ENCODE measurements at regions not wholly inside any gene's neighbourhood (a gene's known extent, or its start where the extent isn't known, plus 50 kb on each side); places are given as distances from the start of the nearest gene placed in this dataset.

DNA sequence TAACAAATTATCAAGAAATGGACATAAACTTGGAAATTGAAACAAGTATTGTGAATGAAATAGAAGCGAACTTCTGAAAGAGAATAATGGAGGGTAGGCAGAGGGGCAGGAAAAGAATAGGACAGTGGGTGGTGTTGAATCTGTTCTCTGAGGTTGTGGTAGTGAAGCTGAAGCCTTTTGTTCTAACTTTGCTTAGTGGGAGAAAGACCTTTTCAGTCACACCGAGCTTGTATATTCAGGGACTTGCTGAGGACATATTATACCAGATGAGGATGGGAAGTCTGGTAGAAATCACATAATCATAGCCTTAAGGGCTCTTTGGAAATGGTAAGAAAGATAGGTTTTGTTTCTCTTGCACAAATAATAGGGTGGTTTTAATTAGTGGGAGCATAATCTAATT lies 115.4 kb upstream of the NDST4 start:
- intact Hi-C loops (cut with micrococcal nuclease; ENCODE audit: unreplicated experiment) (no loop called here), in situ Hi-C loops (cut with HindIII; ENCODE audit: extremely low pct_ligation_motif_present, low pct_unique_long_range_greater_than_20kb) (no loop called here)
- H3K9ac ChIP-seq (ENCODE audit: insufficient read depth, low read depth, low read length) = no peak overlapping the region
- no peaks in the 10 kb centered on the region for H4K20me1 ChIP-seq (ENCODE audit: insufficient read depth, low read length)
- H3K4me2 ChIP-seq (ENCODE audit: low read depth, low read length) = no peak overlapping the region
- DNase-seq (ENCODE audit: low spot score) (no peak), FAIRE-seq (no peak), ATAC-seq (no peak)
- ChIA-PET CTCF (ENCODE audit: low intra/inter-chr PET ratio, low total read pairs) (no interaction called here), POLR2A (no interaction called here)
- BruUV-seq (replicated peaks) = no TSS peak
- no peak overlapping the region for H3K4me3 ChIP-seq (replicated peaks in 1 of 3; ENCODE audit: insufficient read depth in 1 of 3, low read depth in 2 of 3, low read length in 3 of 3)
- WGBS (ENCODE audit: low lambda C conversion rate) = 7% methylated on average over 2 of the region's 2 CpGs
- H3K9me3 ChIP-seq (ENCODE audit: low read length) = no peaks in the 10 kb centered on the region
- H2AFZ ChIP-seq (ENCODE audit: low read length) = no peak overlapping the region
- no peaks in the 10 kb centered on the region; a peak in 1 of 5 replicates for H3K27me3 ChIP-seq (ENCODE audit: control insufficient read depth in 1 of 2, insufficient read depth in 2 of 2, low read length in 2 of 2)
- H3K36me3 ChIP-seq (replicated peaks in 1 of 2; ENCODE audit: control insufficient read depth in 1 of 2, insufficient read depth in 2 of 2, low read length in 2 of 2) = no peaks in the 10 kb centered on the region
- no peaks in the 10 kb centered on the region for H3K79me2 ChIP-seq (ENCODE audit: insufficient read depth, low read length)
- no peak overlapping the region for H3K27ac ChIP-seq (ENCODE audit: extremely low read length, insufficient read depth, low read length)
- TF ChIP-seq, protein P1, sequence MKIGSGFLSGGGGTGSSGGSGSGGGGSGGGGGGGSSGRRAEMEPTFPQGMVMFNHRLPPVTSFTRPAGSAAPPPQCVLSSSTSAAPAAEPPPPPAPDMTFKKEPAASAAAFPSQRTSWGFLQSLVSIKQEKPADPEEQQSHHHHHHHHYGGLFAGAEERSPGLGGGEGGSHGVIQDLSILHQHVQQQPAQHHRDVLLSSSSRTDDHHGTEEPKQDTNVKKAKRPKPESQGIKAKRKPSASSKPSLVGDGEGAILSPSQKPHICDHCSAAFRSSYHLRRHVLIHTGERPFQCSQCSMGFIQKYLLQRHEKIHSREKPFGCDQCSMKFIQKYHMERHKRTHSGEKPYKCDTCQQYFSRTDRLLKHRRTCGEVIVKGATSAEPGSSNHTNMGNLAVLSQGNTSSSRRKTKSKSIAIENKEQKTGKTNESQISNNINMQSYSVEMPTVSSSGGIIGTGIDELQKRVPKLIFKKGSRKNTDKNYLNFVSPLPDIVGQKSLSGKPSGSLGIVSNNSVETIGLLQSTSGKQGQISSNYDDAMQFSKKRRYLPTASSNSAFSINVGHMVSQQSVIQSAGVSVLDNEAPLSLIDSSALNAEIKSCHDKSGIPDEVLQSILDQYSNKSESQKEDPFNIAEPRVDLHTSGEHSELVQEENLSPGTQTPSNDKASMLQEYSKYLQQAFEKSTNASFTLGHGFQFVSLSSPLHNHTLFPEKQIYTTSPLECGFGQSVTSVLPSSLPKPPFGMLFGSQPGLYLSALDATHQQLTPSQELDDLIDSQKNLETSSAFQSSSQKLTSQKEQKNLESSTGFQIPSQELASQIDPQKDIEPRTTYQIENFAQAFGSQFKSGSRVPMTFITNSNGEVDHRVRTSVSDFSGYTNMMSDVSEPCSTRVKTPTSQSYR (CRISPR knock-in tag; IDR thresholded peaks at IDR 0.05; ENCODE audit: borderline replicate concordance) = no peak
- TF ChIP-seq POLR2A (IDR thresholded peaks at IDR 0.05; ENCODE audit: insufficient read depth in 1 of 2, low read depth in 2 of 2, low read length in 2 of 2) = no peak
- no peak for TF ChIP-seq GATA4 (IDR thresholded peaks at IDR 0.05; ENCODE audit: borderline replicate concordance, low read depth)
- H3K4me1 ChIP-seq (ENCODE audit: insufficient read depth, low read length) = no peaks in the 10 kb centered on the region

DNA sequence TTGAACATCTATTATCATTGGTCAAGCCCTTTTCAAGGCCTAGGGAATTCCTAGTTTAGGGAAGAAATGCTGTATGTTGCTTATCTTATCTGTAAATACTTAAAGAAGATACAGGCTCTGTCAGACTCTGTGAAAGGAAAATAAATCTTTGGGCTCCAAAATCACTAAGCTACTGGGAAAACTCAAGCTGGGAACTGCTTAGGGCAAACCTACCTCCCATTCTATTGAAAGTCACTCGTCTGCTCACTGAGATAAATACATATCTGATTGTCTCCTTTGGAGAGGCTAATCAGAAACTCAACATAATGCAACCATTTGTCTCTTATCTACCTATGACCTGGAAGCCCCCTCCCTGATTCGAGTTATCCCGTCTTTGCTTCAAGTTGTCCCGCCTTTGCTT lies 108.6 kb upstream of the NDST4 start:
- ATAC-seq (no peak), FAIRE-seq (no peak), DNase-seq (ENCODE audit: low spot score) (no peak)
- no TSS peak for BruUV-seq (replicated peaks)
- H3K79me2 ChIP-seq (ENCODE audit: insufficient read depth, low read length) = no peaks in the 10 kb centered on the region
- H3K27me3 ChIP-seq (ENCODE audit: control insufficient read depth in 1 of 2, insufficient read depth in 2 of 2, low read length in 2 of 2) = no peaks in the 10 kb centered on the region
- no peaks in the 10 kb centered on the region for H3K9me3 ChIP-seq (ENCODE audit: low read length)
- H4K20me1 ChIP-seq (ENCODE audit: insufficient read depth, low read length) = no peaks in the 10 kb centered on the region
- no peak overlapping the region for H2AFZ ChIP-seq (ENCODE audit: low read length)
- H3K36me3 ChIP-seq (replicated peaks in 1 of 2; ENCODE audit: control insufficient read depth in 1 of 2, insufficient read depth in 2 of 2, low read length in 2 of 2) = no peaks in the 10 kb centered on the region
- no peaks in the 10 kb centered on the region for H3K4me1 ChIP-seq (ENCODE audit: insufficient read depth, low read length)
- H3K9ac ChIP-seq (ENCODE audit: insufficient read depth, low read depth, low read length) = no peak overlapping the region
- H3K4me3 ChIP-seq (replicated peaks in 1 of 3; ENCODE audit: insufficient read depth in 1 of 3, low read depth in 2 of 3, low read length in 3 of 3) = no peak overlapping the region
- WGBS (ENCODE audit: low lambda C conversion rate) = 0% methylated on average over 4 of the region's 4 CpGs
- no peak overlapping the region for H3K4me2 ChIP-seq (ENCODE audit: low read depth, low read length)
- in situ Hi-C loops (cut with HindIII; ENCODE audit: extremely low pct_ligation_motif_present, low pct_unique_long_range_greater_than_20kb) = no loop called here
- no peak overlapping the region for H3K27ac ChIP-seq (ENCODE audit: extremely low read length, insufficient read depth, low read length)
- ChIA-PET CTCF (ENCODE audit: low intra/inter-chr PET ratio, low total read pairs) (no interaction called here), POLR2A (no interaction called here)
- intact Hi-C loops (cut with micrococcal nuclease; ENCODE audit: unreplicated experiment) = no loop called here
- no peak for TF ChIP-seq ZNF619 (CRISPR knock-in tag; IDR thresholded peaks at IDR 0.05)
- TF ChIP-seq PPARG (CRISPR knock-in tag; conservative IDR thresholded peaks at IDR 0.05) = no peak
- TF ChIP-seq ZNF10 (CRISPR knock-in tag; IDR thresholded peaks at IDR 0.05; ENCODE audit: borderline replicate concordance, low read depth) = no peak
- TF ChIP-seq GTF2F1 (IDR thresholded peaks at IDR 0.05; ENCODE audit: low read length) = no peak
- TF ChIP-seq, protein P2, sequence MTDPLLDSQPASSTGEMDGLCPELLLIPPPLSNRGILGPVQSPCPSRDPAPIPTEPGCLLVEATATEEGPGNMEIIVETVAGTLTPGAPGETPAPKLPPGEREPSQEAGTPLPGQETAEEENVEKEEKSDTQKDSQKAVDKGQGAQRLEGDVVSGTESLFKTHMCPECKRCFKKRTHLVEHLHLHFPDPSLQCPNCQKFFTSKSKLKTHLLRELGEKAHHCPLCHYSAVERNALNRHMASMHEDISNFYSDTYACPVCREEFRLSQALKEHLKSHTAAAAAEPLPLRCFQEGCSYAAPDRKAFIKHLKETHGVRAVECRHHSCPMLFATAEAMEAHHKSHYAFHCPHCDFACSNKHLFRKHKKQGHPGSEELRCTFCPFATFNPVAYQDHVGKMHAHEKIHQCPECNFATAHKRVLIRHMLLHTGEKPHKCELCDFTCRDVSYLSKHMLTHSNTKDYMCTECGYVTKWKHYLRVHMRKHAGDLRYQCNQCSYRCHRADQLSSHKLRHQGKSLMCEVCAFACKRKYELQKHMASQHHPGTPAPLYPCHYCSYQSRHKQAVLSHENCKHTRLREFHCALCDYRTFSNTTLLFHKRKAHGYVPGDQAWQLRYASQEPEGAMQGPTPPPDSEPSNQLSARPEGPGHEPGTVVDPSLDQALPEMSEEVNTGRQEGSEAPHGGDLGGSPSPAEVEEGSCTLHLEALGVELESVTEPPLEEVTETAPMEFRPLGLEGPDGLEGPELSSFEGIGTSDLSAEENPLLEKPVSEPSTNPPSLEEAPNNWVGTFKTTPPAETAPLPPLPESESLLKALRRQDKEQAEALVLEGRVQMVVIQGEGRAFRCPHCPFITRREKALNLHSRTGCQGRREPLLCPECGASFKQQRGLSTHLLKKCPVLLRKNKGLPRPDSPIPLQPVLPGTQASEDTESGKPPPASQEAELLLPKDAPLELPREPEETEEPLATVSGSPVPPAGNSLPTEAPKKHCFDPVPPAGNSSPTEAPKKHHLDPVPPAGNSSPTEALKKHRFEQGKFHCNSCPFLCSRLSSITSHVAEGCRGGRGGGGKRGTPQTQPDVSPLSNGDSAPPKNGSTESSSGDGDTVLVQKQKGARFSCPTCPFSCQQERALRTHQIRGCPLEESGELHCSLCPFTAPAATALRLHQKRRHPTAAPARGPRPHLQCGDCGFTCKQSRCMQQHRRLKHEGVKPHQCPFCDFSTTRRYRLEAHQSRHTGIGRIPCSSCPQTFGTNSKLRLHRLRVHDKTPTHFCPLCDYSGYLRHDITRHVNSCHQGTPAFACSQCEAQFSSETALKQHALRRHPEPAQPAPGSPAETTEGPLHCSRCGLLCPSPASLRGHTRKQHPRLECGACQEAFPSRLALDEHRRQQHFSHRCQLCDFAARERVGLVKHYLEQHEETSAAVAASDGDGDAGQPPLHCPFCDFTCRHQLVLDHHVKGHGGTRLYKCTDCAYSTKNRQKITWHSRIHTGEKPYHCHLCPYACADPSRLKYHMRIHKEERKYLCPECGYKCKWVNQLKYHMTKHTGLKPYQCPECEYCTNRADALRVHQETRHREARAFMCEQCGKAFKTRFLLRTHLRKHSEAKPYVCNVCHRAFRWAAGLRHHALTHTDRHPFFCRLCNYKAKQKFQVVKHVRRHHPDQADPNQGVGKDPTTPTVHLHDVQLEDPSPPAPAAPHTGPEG (CRISPR knock-in tag; IDR thresholded peaks at IDR 0.05) = no peak
- TF ChIP-seq PHF21A (CRISPR knock-in tag; IDR thresholded peaks at IDR 0.05) = no peak
- TF ChIP-seq GATAD1 (CRISPR knock-in tag; IDR thresholded peaks at IDR 0.05) = no peak
- TF ChIP-seq RBAK (CRISPR knock-in tag; IDR thresholded peaks at IDR 0.05) = no peak

Data from HepG2 (cell line).